HCT116 (cell line): ENCODE measurements at regions not wholly inside any gene's neighbourhood (a gene's known extent, or its start where the extent isn't known, plus 50 kb on each side); places are given as distances from the start of the nearest gene placed in this dataset.

Source experiments
- ATAC-seq: fragments of 200-7000 bp; cut with Tn5 transposase; 2 replicates; pipeline ENCODE4 v1.9.1; 2020; ENCODE audit warnings: mild to moderate bottlenecking, moderate library complexity
- BruUV-seq: library from RNA; stranded (reverse); fragments of 400-500 nt; replicated peaks from 2 replicates; lab custom pipeline; 2021; lab: Mats Ljungman, UMichigan
- CTCF ChIA-PET: fragments of 300-600 bp; sonication (Branson Sonifier 250); formaldehyde crosslinking; loops from one replicate; lab custom pipeline; 2021; ENCODE audit warnings: antibody characterized with exemption; lab: Charles Lee
- POLR2A ChIA-PET: fragments of 300-600, 350-600 bp; sonication (Branson Sonifier 250); formaldehyde crosslinking; loops from one replicate; lab custom pipeline; 2021; ENCODE audit warnings: antibody characterized with exemption; lab: Charles Lee
- RAD21 ChIA-PET, 2 experiments: fragments of 300-600 bp; sonication (Branson Sonifier 250); formaldehyde crosslinking; loops; one replicate each; lab custom pipeline; 2023; ENCODE audit warnings: low total read pairs in 2 of 2; ENCODE audit not compliant: uncharacterized antibody in 2 of 2, unreplicated experiment in 2 of 2, low non-redundant PET in 1 of 2; lab: Charles Lee
- DNase-seq: peaks from one replicate; pipeline ENCODE4 v3.0.0-alpha.2; 2010; ENCODE audit warnings: low read depth, low spot score
- H2AFZ ChIP-seq: fragments of 200-600 bp; shearing (Covaris generic), sonication (generic); 2 replicates; pipeline ENCODE4 v1.6.1; 2017; ENCODE audit warnings: low read depth, mixed run types, mixed read lengths, antibody characterized with exemption, low read length; ENCODE audit not compliant: poor library complexity, severe bottlenecking
- H3K27ac ChIP-seq: 2 replicates; pipeline ENCODE4 v1.5.1; 2012; ENCODE audit warnings: low read depth, low read length
- H3K27me3 ChIP-seq: fragments of 200-600 bp; sonication (generic); 2 replicates; pipeline ENCODE4 v1.6.1; 2016; ENCODE audit warnings: mixed run types, low read length, mixed read lengths; ENCODE audit not compliant: insufficient read depth
- H3K36me3 ChIP-seq, 2 experiments: fragments of 200-500 bp in 1 of 2; fragments of 200-600 bp in 1 of 2; sonication (Bioruptor generic) in 1 of 2; sonication (generic) in 1 of 2; 2 replicates each; pipeline versions ENCODE4 v1.5.1 to v1.6.1; 2014 to 2016; ENCODE audit warnings: low read length in 2 of 2, inconsistent platforms in 1 of 2, mixed read lengths in 1 of 2, mixed run types in 1 of 2; ENCODE audit not compliant: insufficient read depth in 2 of 2, control insufficient read depth in 1 of 2
- H3K4me1 ChIP-seq, 2 experiments: fragments of 200-600 bp in 1 of 2; sonication (generic) in 1 of 2; 2 replicates each; pipeline versions ENCODE4 v1.5.1 to v1.6.1; 2012 to 2017; ENCODE audit warnings: low read length in 2 of 2, inconsistent platforms in 1 of 2, mild to moderate bottlenecking in 1 of 2, mixed read lengths in 1 of 2, mixed run types in 1 of 2, moderate library complexity in 1 of 2; ENCODE audit not compliant: insufficient read depth in 2 of 2, control insufficient read depth in 1 of 2
- H3K4me2 ChIP-seq: fragments of 200-600 bp; sonication (generic); 2 replicates; pipeline ENCODE4 v1.6.1; 2017; ENCODE audit warnings: mixed run types, low read length, mixed read lengths
- H3K4me3 ChIP-seq, 2 experiments: fragments of 200-600 bp in 1 of 2; sonication (generic) in 1 of 2; replicated peaks in 1 of 2; 2 replicates each; pipeline ENCODE4 v1.5.1; 2011 to 2016; ENCODE audit warnings: low read length in 2 of 2, control low read depth in 1 of 2, low read depth in 1 of 2, mild to moderate bottlenecking in 1 of 2, mixed read lengths in 1 of 2, mixed run types in 1 of 2
- H3K79me2 ChIP-seq: fragments of 200-600 bp; sonication (generic); 2 replicates; pipeline ENCODE4 v1.6.1; 2017; ENCODE audit warnings: mild to moderate bottlenecking, mixed run types, low read length, moderate library complexity, mixed read lengths; ENCODE audit not compliant: insufficient read depth
- H3K9ac ChIP-seq: fragments of 200-600 bp; sonication (generic); 2 replicates; pipeline ENCODE4 v1.6.1; 2016; ENCODE audit warnings: low read length, mixed read lengths
- H3K9me2 ChIP-seq: fragments of 200-600 bp; sonication (generic), shearing (Covaris generic); 2 replicates; pipeline ENCODE4 v1.6.1; 2017; ENCODE audit warnings: mixed run types, mild to moderate bottlenecking, moderate library complexity; ENCODE audit not compliant: insufficient read depth
- H3K9me3 ChIP-seq, 2 experiments: fragments of 200-500 bp in 1 of 2; fragments of 200-600 bp in 1 of 2; sonication (Bioruptor generic) in 1 of 2; sonication (generic) in 1 of 2; 2 replicates each; pipeline ENCODE4 v1.6.1; 2014 to 2017; ENCODE audit warnings: low read length in 2 of 2, mixed read lengths in 2 of 2, inconsistent platforms in 1 of 2, low read depth in 1 of 2, mild to moderate bottlenecking in 1 of 2, mixed run types in 1 of 2, moderate library complexity in 1 of 2; ENCODE audit not compliant: control insufficient read depth in 1 of 2, insufficient read depth in 1 of 2
- H4K20me1 ChIP-seq: fragments of 200-600 bp; sonication (generic), shearing (Covaris generic); 2 replicates; pipeline ENCODE4 v1.6.1; 2017; ENCODE audit warnings: mixed run types, mild to moderate bottlenecking, moderate library complexity; ENCODE audit not compliant: insufficient read depth
- ATF3 ChIP-seq: IDR thresholded peaks from 2 replicates; pipeline ENCODE4 v1.6.1; 2012
- CTCF ChIP-seq, 3 experiments: fragments of 200-600 bp in 1 of 3; sonication (generic) in 1 of 3; IDR thresholded peaks in 2 of 3; conservative IDR thresholded peaks in 1 of 3; 2 replicates each; pipeline ENCODE4 v1.5.1; 2012 to 2017; ENCODE audit warnings: low read depth in 2 of 3, low read length in 2 of 3, antibody characterized with exemption in 1 of 3, borderline replicate concordance in 1 of 3, control low read depth in 1 of 3, mild to moderate bottlenecking in 1 of 3, mixed read lengths in 1 of 3, mixed run types in 1 of 3, moderate library complexity in 1 of 3; ENCODE audit not compliant: insufficient read depth in 1 of 3
- EGR1 ChIP-seq: IDR thresholded peaks from 2 replicates; pipeline ENCODE4 v1.6.1; 2012; ENCODE audit warnings: low read depth
- EZH2phosphoT487 ChIP-seq: fragments of 200-600 bp; IDR thresholded peaks from 2 replicates; pipeline ENCODE4 v1.6.1; 2018; ENCODE audit warnings: antibody characterized with exemption, borderline replicate concordance
- REST ChIP-seq: IDR thresholded peaks from 2 replicates; pipeline ENCODE4 v1.6.1; 2012; ENCODE audit warnings: low read depth
- intact Hi-C: fragments of 100-400 bp; cut with micrococcal nuclease; formaldehyde crosslinking; loops from 2 replicates; pipeline ENCODE4 v1.10.0; 2022

- TF ChIP-seq REST (no peak), CTCF (IDR thresholded peaks at IDR 0.05 in 2 of 3, conservative IDR thresholded peaks at IDR 0.05 in 1 of 3; ENCODE audit: borderline replicate concordance in 1 of 3, insufficient read depth in 1 of 3, low read depth in 2 of 3, low read length in 2 of 3) (no peak), EGR1 (no peak)
Measured at GRCh38 chr5:144092508-144092907, 78.0 kb downstream of the YIPF5 start (continued).

- Histone ChIP-seq H3K9me3 (no peaks in the 10 kb centered on the region), H3K4me1 (no peaks in the 10 kb centered on the region), H2AFZ (no peak overlapping the region)
- DNase-seq = no peak
- intact Hi-C loops = no loop called here
- TF ChIP-seq CTCF (IDR thresholded peaks at IDR 0.05 in 2 of 3, conservative IDR thresholded peaks at IDR 0.05 in 1 of 3; ENCODE audit: borderline replicate concordance in 1 of 3, insufficient read depth in 1 of 3, low read depth in 2 of 3, low read length in 2 of 3) = no peak
- TF ChIP-seq EZH2phosphoT487 = no peak
- no peak for TF ChIP-seq ATF3
- TF ChIP-seq, all 23 proteins: peak for 0
- ChIA-PET CTCF (no interaction called here), RAD21 (interaction anchor here in 1 of 2 experiments (0.6 kb wide), 1 partner anchor 205 kb away, joined by 3 read pairs; no protein-coding TSS in a partner anchor), POLR2A (no interaction called here)
- no peak for ATAC-seq
- Histone ChIP-seq H3K4me3 (no peak overlapping the region), H3K36me3 (no peaks in the 10 kb centered on the region), H3K27ac (no peak overlapping the region), H3K27me3 (peaks cover 13% of the 10 kb centered on the region; the same call in 1 of the 2 replicates), H3K9me2 (no peaks in the 10 kb centered on the region), H3K79me2 (no peaks in the 10 kb centered on the region), H4K20me1 (no peaks in the 10 kb centered on the region), H3K9ac (no peak overlapping the region), H3K4me2 (no peak overlapping the region)
- no TSS peak for BruUV-seq
Measured at GRCh38 chr5:144093400-144093799, 77.1 kb downstream of the YIPF5 start.
